Keratinocyte (primary cell): ENCODE measurements at regions not wholly inside any gene's neighbourhood (a gene's known extent, or its start where the extent isn't known, plus 50 kb on each side); places are given as distances from the start of the nearest gene placed in this dataset.

Source experiments
- DNase-seq: peaks from one replicate; pipeline ENCODE4 v3.0.0-alpha.2; 2011; ENCODE audit warnings: low read depth, missing footprints, low spot score
- FAIRE-seq: peaks from 2 replicates; lab custom pipeline; 2011; peaks lifted over from hg19 to GRCh38; lab: Jason Lieb, UNC
- H2AFZ ChIP-seq: 2 replicates; pipeline ENCODE4 v1.6.0; 2012; ENCODE audit warnings: low read length, control low read depth, inconsistent platforms; ENCODE audit not compliant: control insufficient read depth
- H3K27ac ChIP-seq: 2 replicates; pipeline ENCODE4 v1.5.1; 2011; ENCODE audit warnings: low read length; ENCODE audit not compliant: control insufficient read depth, insufficient read depth
- H3K27me3 ChIP-seq: 3 replicates; pipeline ENCODE4 v1.6.0; 2011; ENCODE audit warnings: low read length; ENCODE audit not compliant: control insufficient read depth, insufficient read depth; ENCODE audit errors: extremely low read depth
- H3K36me3 ChIP-seq, 2 experiments: 2 replicates in 1 of 2; 3 replicates in 1 of 2; pipeline ENCODE4 v1.5.1; 2011; ENCODE audit warnings: low read length in 2 of 2, mild to moderate bottlenecking in 1 of 2; ENCODE audit not compliant: control insufficient read depth in 2 of 2, insufficient read depth in 2 of 2; ENCODE audit errors: extremely low read depth in 1 of 2
- H3K4me1 ChIP-seq: 3 replicates; pipeline ENCODE4 v1.5.1; 2011; ENCODE audit warnings: low read length; ENCODE audit not compliant: control insufficient read depth, insufficient read depth; ENCODE audit errors: extremely low read depth
- H3K4me2 ChIP-seq: 3 replicates; pipeline ENCODE4 v1.6.0; 2011; ENCODE audit warnings: low read depth, low read length; ENCODE audit not compliant: control insufficient read depth, insufficient read depth; ENCODE audit errors: extremely low read depth
- H3K4me3 ChIP-seq, 3 experiments: fragments of 200-600 bp in 1 of 3; sonication (generic) in 1 of 3; 2 replicates in 2 of 3; 3 replicates in 1 of 3; pipeline ENCODE4 v1.5.1; 2011 to 2016; ENCODE audit warnings: low read length in 3 of 3, mild to moderate bottlenecking in 3 of 3, control low read depth in 2 of 3, inconsistent platforms in 1 of 3, low read depth in 1 of 3, mixed read lengths in 1 of 3, mixed run types in 1 of 3, moderate library complexity in 1 of 3; ENCODE audit not compliant: control insufficient read depth in 2 of 3, insufficient read depth in 2 of 3; ENCODE audit errors: extremely low read depth in 1 of 3
- H3K79me2 ChIP-seq: 2 replicates; pipeline ENCODE4 v1.6.0; 2012; ENCODE audit warnings: low read length; ENCODE audit not compliant: control insufficient read depth, insufficient read depth
- H3K9ac ChIP-seq: 3 replicates; pipeline ENCODE4 v1.6.0; 2011; ENCODE audit warnings: low read length; ENCODE audit not compliant: control insufficient read depth, insufficient read depth; ENCODE audit errors: extremely low read depth
- H3K9me1 ChIP-seq: 3 replicates; pipeline ENCODE4 v1.6.0; 2011; ENCODE audit warnings: low read length; ENCODE audit not compliant: control insufficient read depth, insufficient read depth; ENCODE audit errors: extremely low read depth
- H3K9me3 ChIP-seq: 2 replicates; pipeline ENCODE4 v1.5.1; 2012; ENCODE audit warnings: low read depth, low read length; ENCODE audit not compliant: control insufficient read depth
- H4K20me1 ChIP-seq: 3 replicates; pipeline ENCODE4 v1.6.0; 2011; ENCODE audit warnings: low read length; ENCODE audit not compliant: control insufficient read depth, insufficient read depth; ENCODE audit errors: extremely low read depth
- CTCF ChIP-seq, 3 experiments: IDR thresholded peaks in 1 of 3; conservative IDR thresholded peaks in 1 of 3; optimal IDR thresholded peaks in 1 of 3; 2 replicates in 2 of 3; 3 replicates in 1 of 3; pipeline versions ENCODE3 to v1.5.1; 2011; ENCODE audit warnings: low read length in 3 of 3, mild to moderate bottlenecking in 3 of 3, moderate library complexity in 2 of 3, control low read depth in 1 of 3, inconsistent platforms in 1 of 3; ENCODE audit not compliant: insufficient read depth in 2 of 3; ENCODE audit errors: extremely low read depth in 1 of 3
- EZH2 ChIP-seq: IDR thresholded peaks from one replicate; pipeline ENCODE4 v1.6.1; 2012; ENCODE audit warnings: inconsistent platforms, mild to moderate bottlenecking, low read length, moderate library complexity
- dilution Hi-C: fragments of 300-500 bp; cut with MboI; formaldehyde crosslinking; loops from one replicate; pipeline ENCODE4 v1.7.0; 2020; ENCODE audit warnings: low sequenced_read_pairs; ENCODE audit not compliant: extremely low pct_ligation_motif_present

DNA sequence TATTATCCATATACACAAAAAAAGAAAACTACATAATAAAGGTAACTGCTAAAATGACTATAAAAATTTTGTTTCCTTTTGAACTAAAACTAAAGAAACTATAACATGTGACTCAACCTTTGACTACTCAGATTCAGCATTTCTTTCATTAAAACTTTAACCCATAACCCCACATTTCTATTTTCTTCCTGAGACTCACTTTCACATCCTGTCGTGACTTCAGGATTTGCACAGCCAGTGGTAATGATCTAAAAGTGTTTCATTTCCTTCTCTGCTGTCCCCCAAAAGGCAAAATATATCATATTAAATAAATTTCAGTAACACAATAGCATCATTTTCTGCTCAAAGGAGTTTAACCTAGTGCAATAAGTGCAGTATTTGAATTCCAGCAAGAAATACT, 1022.4 kb upstream of the DIAPH2 start:
- Histone ChIP-seq H3K36me3 (no peaks in the 10 kb centered on the region), H3K27me3 (no peaks in the 10 kb centered on the region), H3K9ac (no peak overlapping the region), H3K4me3 (no peak overlapping the region), H3K4me1 (no peaks in the 10 kb centered on the region), H2AFZ (no peak overlapping the region), H3K27ac (no peak overlapping the region), H3K9me1 (no peaks in the 10 kb centered on the region), H3K79me2 (no peaks in the 10 kb centered on the region), H4K20me1 (no peaks in the 10 kb centered on the region), H3K4me2 (no peak overlapping the region), H3K9me3 (no peaks in the 10 kb centered on the region)
- dilution Hi-C loops, result no loop called here
- FAIRE-seq (no peak), DNase-seq (no peak)
- TF ChIP-seq CTCF (optimal IDR thresholded peaks at IDR 0.05 in 1 of 3, IDR thresholded peaks at IDR 0.05 in 1 of 3, conservative IDR thresholded peaks at IDR 0.05 in 1 of 3; ENCODE audit: extremely low read depth in 1 of 3, insufficient read depth in 2 of 3, low read length in 3 of 3) (no peak), EZH2 (no peak)

- TF ChIP-seq EZH2 (no peak), CTCF (optimal IDR thresholded peaks at IDR 0.05 in 1 of 3, IDR thresholded peaks at IDR 0.05 in 1 of 3, conservative IDR thresholded peaks at IDR 0.05 in 1 of 3; ENCODE audit: extremely low read depth in 1 of 3, insufficient read depth in 2 of 3, low read length in 3 of 3) (no peak)
- DNase-seq (no peak), FAIRE-seq (no peak)
- Histone ChIP-seq H3K79me2 (no peaks in the 10 kb centered on the region), H3K4me1 (no peaks in the 10 kb centered on the region), H3K4me3 (no peak overlapping the region), H3K9me3 (no peaks in the 10 kb centered on the region), H3K9ac (no peak overlapping the region), H3K27me3 (no peaks in the 10 kb centered on the region), H3K9me1 (no peaks in the 10 kb centered on the region), H2AFZ (no peak overlapping the region), H3K4me2 (no peak overlapping the region), H3K36me3 (no peaks in the 10 kb centered on the region), H4K20me1 (no peaks in the 10 kb centered on the region), H3K27ac (no peak overlapping the region)
- dilution Hi-C loops, result no loop called here
These were observed 1018.6 kb upstream of the DIAPH2 start for GRCh38 chrX:95666056-95666455.
